Right atrium auricular region (tissue), 2 donors: ENCODE measurements at regions not wholly inside any gene's neighbourhood (a gene's known extent, or its start where the extent isn't known, plus 50 kb on each side); places are given as distances from the start of the nearest gene placed in this dataset.

Source experiments
- DNase-seq: peaks from one replicate; pipeline ENCODE4 v3.0.0-alpha.2; 2019; ENCODE audit warnings: low spot score
- H3K27ac ChIP-seq, 2 donors: fragments of 200-600 bp; sonication (generic); 1 replicate in 1 of 2; 2 replicates in 1 of 2; pipeline ENCODE4 v1.5.1; 2016 to 2019
- H3K27me3 ChIP-seq, 2 donors: fragments of 200-600 bp; sonication (generic); one replicate each; pipeline versions ENCODE4 v1.5.1 to v1.6.0; 2017 to 2019
- H3K36me3 ChIP-seq: fragments of 200-600 bp; sonication (generic); one replicate; pipeline ENCODE4 v1.5.1; 2016
- H3K4me1 ChIP-seq, 2 donors: fragments of 200-600 bp; sonication (generic); one replicate each; pipeline versions ENCODE4 v1.5.1 to v1.6.0; 2017 to 2019
- H3K4me3 ChIP-seq, 2 donors: fragments of 200-600 bp; sonication (generic); 1 replicate in 1 of 2; 2 replicates in 1 of 2; pipeline ENCODE4 v1.5.1; 2017 to 2019; ENCODE audit warnings: mild to moderate bottlenecking in 1 of 2, moderate library complexity in 1 of 2
- H3K9me3 ChIP-seq, 2 donors: fragments of 200-600 bp; sonication (generic); one replicate each; pipeline ENCODE4 v1.5.1; 2019
- TF ChIP-seq, protein P1 (sequence below), 2 donors: fragments of 200-600 bp; sonication (generic); IDR thresholded peaks; one replicate each; pipeline ENCODE4 v1.5.1; 2019; ENCODE audit warnings: antibody characterized with exemption in 2 of 2

- DNase-seq, result no peak
- H3K27ac ChIP-seq, result no peak overlapping the region
- H3K9me3 ChIP-seq, result no peaks in the 10 kb centered on the region
- no peaks in the 10 kb centered on the region for H3K27me3 ChIP-seq
- H3K4me3 ChIP-seq, result no peak overlapping the region
- TF ChIP-seq, protein P1, sequence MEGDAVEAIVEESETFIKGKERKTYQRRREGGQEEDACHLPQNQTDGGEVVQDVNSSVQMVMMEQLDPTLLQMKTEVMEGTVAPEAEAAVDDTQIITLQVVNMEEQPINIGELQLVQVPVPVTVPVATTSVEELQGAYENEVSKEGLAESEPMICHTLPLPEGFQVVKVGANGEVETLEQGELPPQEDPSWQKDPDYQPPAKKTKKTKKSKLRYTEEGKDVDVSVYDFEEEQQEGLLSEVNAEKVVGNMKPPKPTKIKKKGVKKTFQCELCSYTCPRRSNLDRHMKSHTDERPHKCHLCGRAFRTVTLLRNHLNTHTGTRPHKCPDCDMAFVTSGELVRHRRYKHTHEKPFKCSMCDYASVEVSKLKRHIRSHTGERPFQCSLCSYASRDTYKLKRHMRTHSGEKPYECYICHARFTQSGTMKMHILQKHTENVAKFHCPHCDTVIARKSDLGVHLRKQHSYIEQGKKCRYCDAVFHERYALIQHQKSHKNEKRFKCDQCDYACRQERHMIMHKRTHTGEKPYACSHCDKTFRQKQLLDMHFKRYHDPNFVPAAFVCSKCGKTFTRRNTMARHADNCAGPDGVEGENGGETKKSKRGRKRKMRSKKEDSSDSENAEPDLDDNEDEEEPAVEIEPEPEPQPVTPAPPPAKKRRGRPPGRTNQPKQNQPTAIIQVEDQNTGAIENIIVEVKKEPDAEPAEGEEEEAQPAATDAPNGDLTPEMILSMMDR (IDR thresholded peaks at IDR 0.05), result no peak
- no peaks in the 10 kb centered on the region for H3K36me3 ChIP-seq
- H3K4me1 ChIP-seq, result no peaks in the 10 kb centered on the region
These were observed 69.4 kb upstream of the IGLL5 start for GRCh38 chr22:22818202-22818538.

GRCh38 chr22:22818861-22819855, 68.5 kb upstream of the IGLL5 start:
- H3K9me3 ChIP-seq, result no peaks in the 10 kb centered on the region
- H3K36me3 ChIP-seq, result no peaks in the 10 kb centered on the region
- no peak for DNase-seq
- no peak overlapping the region for H3K27ac ChIP-seq
- no peaks in the 10 kb centered on the region for H3K27me3 ChIP-seq
- no peaks in the 10 kb centered on the region for H3K4me1 ChIP-seq
- no peak overlapping the region for H3K4me3 ChIP-seq
- TF ChIP-seq, protein P1 (IDR thresholded peaks at IDR 0.05), result no peak

DNA sequence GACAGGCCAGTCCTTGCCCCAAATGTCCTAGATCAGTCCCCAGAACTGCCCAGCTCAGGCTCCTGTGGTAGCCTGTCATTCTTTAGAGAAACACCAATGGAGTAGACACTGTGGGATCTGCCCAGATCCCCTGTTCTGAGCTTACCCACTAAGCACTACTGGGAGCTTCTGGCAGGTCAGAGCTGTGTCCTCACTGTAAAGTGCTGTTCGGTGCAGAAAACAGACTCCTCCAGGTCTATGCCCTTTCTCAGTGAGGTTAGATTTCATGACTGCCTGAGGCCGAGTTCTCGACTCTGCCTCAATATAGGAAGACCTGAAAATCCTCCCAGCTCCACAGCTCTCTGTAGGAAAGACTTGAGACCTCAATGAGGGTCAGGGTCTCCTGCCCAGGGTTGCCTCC, 67.5 kb upstream of the IGLL5 start:
- Histone ChIP-seq H3K36me3 (no peaks in the 10 kb centered on the region), H3K9me3 (no peaks in the 10 kb centered on the region), H3K4me3 (no peak overlapping the region), H3K27me3 (no peaks in the 10 kb centered on the region), H3K4me1 (no peaks in the 10 kb centered on the region), H3K27ac (no peak overlapping the region)
- TF ChIP-seq, protein P1 (IDR thresholded peaks at IDR 0.05), result no peak
- no peak for DNase-seq

DNA sequence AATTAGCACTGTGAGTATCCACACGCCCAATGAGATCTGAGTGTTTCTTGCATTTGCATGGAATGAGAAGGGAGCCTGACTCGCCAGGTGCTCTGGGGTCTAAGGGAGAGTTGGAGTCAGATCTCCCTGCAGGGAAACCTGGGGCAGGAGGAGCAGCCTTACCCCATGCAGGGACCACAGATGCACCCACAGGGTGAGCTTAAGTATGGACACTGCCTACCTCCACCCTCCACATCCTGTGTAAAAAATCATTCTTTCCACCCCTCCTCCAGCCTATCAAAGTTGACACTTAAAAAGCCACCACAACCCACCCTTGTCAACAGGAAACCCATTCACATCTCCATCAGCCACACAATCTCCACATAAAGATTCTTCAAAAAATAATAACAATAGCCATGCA, 67.0 kb upstream of the IGLL5 start:
- Histone ChIP-seq H3K4me1 (no peaks in the 10 kb centered on the region), H3K9me3 (no peaks in the 10 kb centered on the region), H3K4me3 (no peak overlapping the region), H3K36me3 (no peaks in the 10 kb centered on the region), H3K27ac (no peak overlapping the region), H3K27me3 (no peaks in the 10 kb centered on the region)
- DNase-seq, result no peak
- TF ChIP-seq, protein P1 (IDR thresholded peaks at IDR 0.05), result no peak

DNA sequence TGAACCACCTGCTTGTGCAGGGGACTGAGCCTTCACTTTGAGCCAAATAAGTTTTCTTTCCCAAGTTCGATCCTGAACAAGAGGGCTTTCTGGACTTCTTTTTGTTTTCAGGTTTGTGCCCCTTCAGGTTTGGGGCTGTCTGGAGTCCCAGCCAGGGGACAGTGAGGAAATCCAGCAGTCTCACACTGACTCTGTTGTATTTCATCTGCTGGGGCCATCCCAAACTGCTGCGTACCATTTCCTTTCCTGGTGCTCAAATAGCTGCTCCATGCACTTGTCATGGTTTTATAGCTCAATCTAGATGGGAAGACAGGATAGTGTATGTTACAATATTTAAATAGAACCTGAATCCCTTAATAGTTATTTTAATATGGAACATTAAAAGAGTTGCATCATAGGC, 66.3 kb upstream of the IGLL5 start:
- H3K4me3 ChIP-seq, result no peak overlapping the region
- no peaks in the 10 kb centered on the region for H3K9me3 ChIP-seq
- H3K27me3 ChIP-seq, result no peaks in the 10 kb centered on the region
- DNase-seq, result no peak
- H3K4me1 ChIP-seq, result no peaks in the 10 kb centered on the region
- H3K36me3 ChIP-seq, result no peaks in the 10 kb centered on the region
- TF ChIP-seq, protein P1 (IDR thresholded peaks at IDR 0.05), result no peak
- no peak overlapping the region for H3K27ac ChIP-seq
